GM12892 (cell line): ENCODE measurements at regions not wholly inside any gene's neighbourhood (a gene's known extent, or its start where the extent isn't known, plus 50 kb on each side); places are given as distances from the start of the nearest gene placed in this dataset.

Source experiments
- POLR2A ChIP-seq: IDR thresholded peaks from 2 replicates; pipeline ENCODE4 v1.6.1; 2011; ENCODE audit warnings: low read depth, low read length, control low read depth
- POLR2AphosphoS5 ChIP-seq: IDR thresholded peaks from 2 replicates; pipeline ENCODE4 v1.6.1; 2011; ENCODE audit warnings: low read depth, low read length, control low read depth

DNA sequence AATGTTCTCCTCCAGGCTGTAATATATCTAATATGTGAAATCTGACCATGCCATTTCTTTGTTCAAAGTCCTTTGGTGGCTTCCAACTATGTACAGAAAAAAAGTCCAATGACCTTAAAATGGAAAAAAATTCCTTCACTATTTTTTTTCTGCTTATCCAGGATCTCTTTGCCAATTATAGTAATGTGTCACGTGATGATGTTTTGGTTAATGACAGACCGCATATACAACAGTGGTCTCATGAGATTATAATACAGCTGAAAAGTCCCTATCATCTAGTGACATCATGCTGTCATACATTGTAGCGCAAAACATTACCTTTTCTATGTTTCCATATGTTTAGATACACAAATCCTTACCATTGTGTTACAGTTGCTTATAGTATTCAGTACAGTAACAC lies 477.6 kb downstream of the TMEM232 start:
- TF ChIP-seq POLR2AphosphoS5 (no peak), POLR2A (no peak)
